ENCODE measurements at regions not wholly inside any gene's neighbourhood (a gene's known extent, or its start where the extent isn't known, plus 50 kb on each side); places are given as distances from the start of the nearest gene placed in this dataset.

DNA sequence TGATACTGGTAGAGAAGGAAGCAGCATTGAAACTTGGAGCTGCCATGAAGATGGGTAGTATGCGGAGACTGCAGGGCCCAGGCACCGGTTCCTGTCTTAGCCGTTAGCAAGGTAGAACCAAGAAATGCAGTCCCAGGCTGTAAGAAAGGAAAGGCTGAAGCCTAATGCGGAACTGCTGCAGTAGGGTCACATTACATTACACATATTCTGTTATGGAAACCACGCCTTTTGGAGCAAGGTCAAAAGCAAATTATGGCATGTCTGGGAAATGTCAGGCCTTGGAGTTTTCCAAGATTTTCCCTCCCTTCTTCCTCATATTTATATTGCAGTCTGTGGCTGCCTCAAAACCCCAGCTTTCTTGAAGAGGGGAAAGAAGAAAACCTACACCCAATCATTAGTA is 204.8 kb upstream of the RASGEF1B start:
- TF ChIP-seq, protein P1, sequence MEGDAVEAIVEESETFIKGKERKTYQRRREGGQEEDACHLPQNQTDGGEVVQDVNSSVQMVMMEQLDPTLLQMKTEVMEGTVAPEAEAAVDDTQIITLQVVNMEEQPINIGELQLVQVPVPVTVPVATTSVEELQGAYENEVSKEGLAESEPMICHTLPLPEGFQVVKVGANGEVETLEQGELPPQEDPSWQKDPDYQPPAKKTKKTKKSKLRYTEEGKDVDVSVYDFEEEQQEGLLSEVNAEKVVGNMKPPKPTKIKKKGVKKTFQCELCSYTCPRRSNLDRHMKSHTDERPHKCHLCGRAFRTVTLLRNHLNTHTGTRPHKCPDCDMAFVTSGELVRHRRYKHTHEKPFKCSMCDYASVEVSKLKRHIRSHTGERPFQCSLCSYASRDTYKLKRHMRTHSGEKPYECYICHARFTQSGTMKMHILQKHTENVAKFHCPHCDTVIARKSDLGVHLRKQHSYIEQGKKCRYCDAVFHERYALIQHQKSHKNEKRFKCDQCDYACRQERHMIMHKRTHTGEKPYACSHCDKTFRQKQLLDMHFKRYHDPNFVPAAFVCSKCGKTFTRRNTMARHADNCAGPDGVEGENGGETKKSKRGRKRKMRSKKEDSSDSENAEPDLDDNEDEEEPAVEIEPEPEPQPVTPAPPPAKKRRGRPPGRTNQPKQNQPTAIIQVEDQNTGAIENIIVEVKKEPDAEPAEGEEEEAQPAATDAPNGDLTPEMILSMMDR (IDR thresholded peaks at IDR 0.05) = no peak
- TF ChIP-seq POLR2A (IDR thresholded peaks at IDR 0.05) = no peak
